ENCODE measurements at regions not wholly inside any gene's neighbourhood (a gene's known extent, or its start where the extent isn't known, plus 50 kb on each side); places are given as distances from the start of the nearest gene placed in this dataset.

- H3K27me3 ChIP-seq: no peaks in the 10 kb centered on the region
- no peaks in the 10 kb centered on the region for H3K9me3 ChIP-seq
- peak in 2 of 4 donors; percentile 3 to 60 for ATAC-seq
- peaks cover 0 to 27% (median 10%) of the 10 kb centered on the region in 4 donors for H3K4me1 ChIP-seq
- H3K4me3 ChIP-seq: no peak overlapping the region
- 49% methylated on average over 4 of the region's 5 CpGs for WGBS (ENCODE audit: insufficient coverage, low coverage, low lambda C conversion rate, missing lambda C conversion rate)
- peak in 1 of 3 donors; percentile 39 for DNase-seq
- peak overlapping the region in 1 of 3 donors; percentile 6 for H3K27ac ChIP-seq
- H3K36me3 ChIP-seq: no peaks in the 10 kb centered on the region
- TF ChIP-seq CTCF (IDR thresholded peaks at IDR 0.05): no peak
- TF ChIP-seq POLR2A (IDR thresholded peaks at IDR 0.05): no peak
- intact Hi-C loops (cut with DNase I): no loop called here
Measured at GRCh38 chr2:47269316-47270232, 93.3 kb upstream of the CALM2 start.

GRCh38 chr2:47267711-47268086 is 91.4 kb upstream of the CALM2 start:
- intact Hi-C loops (cut with DNase I): no loop called here
- TF ChIP-seq CTCF (IDR thresholded peaks at IDR 0.05) (no peak), POLR2A (IDR thresholded peaks at IDR 0.05) (no peak)
- peaks cover 0 to 29% (median 7%) of the 10 kb centered on the region in 4 donors for H3K4me1 ChIP-seq
- H3K36me3 ChIP-seq: no peaks in the 10 kb centered on the region
- H3K9me3 ChIP-seq: no peaks in the 10 kb centered on the region
- H3K4me3 ChIP-seq: no peak overlapping the region
- no peaks in the 10 kb centered on the region for H3K27me3 ChIP-seq
- WGBS (ENCODE audit: insufficient coverage, low coverage, low lambda C conversion rate, missing lambda C conversion rate): 93% methylated on average over 5 of the region's 5 CpGs
- DNase-seq (no peak), ATAC-seq (no peak)
- no peak overlapping the region for H3K27ac ChIP-seq

GRCh38 chr2:47266939-47267710 is 90.8 kb upstream of the CALM2 start:
- Histone ChIP-seq H3K9me3 (no peaks in the 10 kb centered on the region), H3K36me3 (no peaks in the 10 kb centered on the region), H3K27me3 (no peaks in the 10 kb centered on the region), H3K4me1 (peaks cover 0 to 25% (median 6%) of the 10 kb centered on the region in 4 donors), H3K4me3 (no peak overlapping the region), H3K27ac (no peak overlapping the region)
- WGBS (ENCODE audit: insufficient coverage, low coverage, low lambda C conversion rate, missing lambda C conversion rate): 97% methylated on average over 5 of the region's 8 CpGs
- ATAC-seq (no peak), DNase-seq (no peak)
- intact Hi-C loops (cut with DNase I): no loop called here
- TF ChIP-seq CTCF (IDR thresholded peaks at IDR 0.05) (no peak), POLR2A (IDR thresholded peaks at IDR 0.05) (no peak)

- Histone ChIP-seq H3K36me3 (no peaks in the 10 kb centered on the region), H3K4me3 (no peak overlapping the region), H3K27me3 (no peaks in the 10 kb centered on the region), H3K27ac (no peak overlapping the region), H3K9me3 (no peaks in the 10 kb centered on the region), H3K4me1 (peaks cover 0 to 25% (median 6%) of the 10 kb centered on the region in 4 donors)
- DNase-seq: no peak
- WGBS (ENCODE audit: insufficient coverage, low coverage, low lambda C conversion rate, missing lambda C conversion rate): 68% methylated on average over 5 of the region's 5 CpGs
- intact Hi-C loops (cut with DNase I): no loop called here
- ATAC-seq: peak in 3 of 4 donors; percentile 8 to 25 (median 18)
- TF ChIP-seq POLR2A (IDR thresholded peaks at IDR 0.05): no peak
- TF ChIP-seq CTCF (IDR thresholded peaks at IDR 0.05): no peak
Measured at GRCh38 chr2:47265751-47266231, 89.5 kb upstream of the CALM2 start.

Data from right lobe of liver (tissue), 6 donors.